ENCODE measurements at regions not wholly inside any gene's neighbourhood (a gene's known extent, or its start where the extent isn't known, plus 50 kb on each side); places are given as distances from the start of the nearest gene placed in this dataset.

- TF ChIP-seq ESRRG (CRISPR knock-in tag; IDR thresholded peaks at IDR 0.05), result no peak
- no peak for TF ChIP-seq ZNF8 (CRISPR knock-in tag; IDR thresholded peaks at IDR 0.05)
- TF ChIP-seq OSR1 (CRISPR knock-in tag; IDR thresholded peaks at IDR 0.05), result no peak
- TF ChIP-seq CREB5 (CRISPR knock-in tag; IDR thresholded peaks at IDR 0.05; ENCODE audit: low read depth), result no peak
- TF ChIP-seq POU6F1 (CRISPR knock-in tag; IDR thresholded peaks at IDR 0.05; ENCODE audit: borderline replicate concordance, low read depth), result no peak
- TF ChIP-seq PPARA (CRISPR knock-in tag; IDR thresholded peaks at IDR 0.05; ENCODE audit: borderline replicate concordance), result no peak
Observed at GRCh38 chr1:184258525-184258924, 128.3 kb upstream of the C1orf21 start.

Data from SK-N-SH treated with all-trans-retinoic acid at 6 μM for 48 hours (cell line).